ENCODE measurements at regions not wholly inside any gene's neighbourhood (a gene's known extent, or its start where the extent isn't known, plus 50 kb on each side); places are given as distances from the start of the nearest gene placed in this dataset.

DNA sequence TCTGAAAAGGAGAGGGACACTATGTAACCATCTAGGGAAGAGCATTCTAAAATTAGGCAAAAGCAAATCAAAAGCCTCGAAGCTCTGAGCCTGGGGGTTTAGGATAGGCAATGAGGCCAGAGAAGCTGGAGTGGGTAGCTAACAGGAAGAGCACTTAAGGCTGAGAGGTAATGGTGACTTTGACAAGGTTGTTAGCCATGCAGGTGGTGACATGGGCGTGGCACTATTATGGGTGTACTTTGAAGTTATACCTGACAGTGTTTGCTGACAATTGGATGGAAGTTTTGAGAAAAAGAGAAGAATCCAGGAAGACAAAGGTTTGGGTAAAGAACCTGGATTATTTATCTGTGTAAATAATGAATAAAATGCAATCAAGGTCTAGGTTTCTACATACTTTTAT is 383.0 kb upstream of the SEMA3C start:
- H3K4me3 ChIP-seq (replicated peaks in 1 of 2; ENCODE audit: low read depth in 2 of 2, low read length in 2 of 2): no peak overlapping the region
- TF ChIP-seq, protein P1, sequence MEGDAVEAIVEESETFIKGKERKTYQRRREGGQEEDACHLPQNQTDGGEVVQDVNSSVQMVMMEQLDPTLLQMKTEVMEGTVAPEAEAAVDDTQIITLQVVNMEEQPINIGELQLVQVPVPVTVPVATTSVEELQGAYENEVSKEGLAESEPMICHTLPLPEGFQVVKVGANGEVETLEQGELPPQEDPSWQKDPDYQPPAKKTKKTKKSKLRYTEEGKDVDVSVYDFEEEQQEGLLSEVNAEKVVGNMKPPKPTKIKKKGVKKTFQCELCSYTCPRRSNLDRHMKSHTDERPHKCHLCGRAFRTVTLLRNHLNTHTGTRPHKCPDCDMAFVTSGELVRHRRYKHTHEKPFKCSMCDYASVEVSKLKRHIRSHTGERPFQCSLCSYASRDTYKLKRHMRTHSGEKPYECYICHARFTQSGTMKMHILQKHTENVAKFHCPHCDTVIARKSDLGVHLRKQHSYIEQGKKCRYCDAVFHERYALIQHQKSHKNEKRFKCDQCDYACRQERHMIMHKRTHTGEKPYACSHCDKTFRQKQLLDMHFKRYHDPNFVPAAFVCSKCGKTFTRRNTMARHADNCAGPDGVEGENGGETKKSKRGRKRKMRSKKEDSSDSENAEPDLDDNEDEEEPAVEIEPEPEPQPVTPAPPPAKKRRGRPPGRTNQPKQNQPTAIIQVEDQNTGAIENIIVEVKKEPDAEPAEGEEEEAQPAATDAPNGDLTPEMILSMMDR (IDR thresholded peaks at IDR 0.05; ENCODE audit: low read depth, low read length): no peak
- no peak for DNase-seq (ENCODE audit: low read depth in 2 of 2)

DNA sequence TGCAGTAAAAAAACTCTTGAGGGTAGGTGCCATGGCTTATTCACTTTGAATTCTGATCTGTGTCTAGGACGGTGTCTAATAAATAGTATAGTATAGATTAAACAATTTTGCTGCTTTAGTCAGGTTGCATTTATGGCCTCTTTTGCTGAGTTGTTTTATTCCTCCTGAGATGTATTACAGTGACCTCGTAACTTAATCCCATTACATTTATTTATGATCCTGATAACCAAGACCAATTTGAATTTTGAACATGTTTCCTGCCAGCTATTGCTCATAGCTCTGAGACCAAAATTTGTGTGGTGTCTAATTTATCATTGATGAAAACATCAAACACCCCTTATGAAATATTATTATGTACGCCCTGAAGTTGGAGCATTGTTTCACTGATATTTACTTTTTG is 381.9 kb upstream of the SEMA3C start:
- H3K4me3 ChIP-seq (replicated peaks in 1 of 2; ENCODE audit: low read depth in 2 of 2, low read length in 2 of 2): no peak overlapping the region
- no peak for DNase-seq (ENCODE audit: low read depth in 2 of 2)
- TF ChIP-seq, protein P1 (IDR thresholded peaks at IDR 0.05; ENCODE audit: low read depth, low read length): no peak

DNA sequence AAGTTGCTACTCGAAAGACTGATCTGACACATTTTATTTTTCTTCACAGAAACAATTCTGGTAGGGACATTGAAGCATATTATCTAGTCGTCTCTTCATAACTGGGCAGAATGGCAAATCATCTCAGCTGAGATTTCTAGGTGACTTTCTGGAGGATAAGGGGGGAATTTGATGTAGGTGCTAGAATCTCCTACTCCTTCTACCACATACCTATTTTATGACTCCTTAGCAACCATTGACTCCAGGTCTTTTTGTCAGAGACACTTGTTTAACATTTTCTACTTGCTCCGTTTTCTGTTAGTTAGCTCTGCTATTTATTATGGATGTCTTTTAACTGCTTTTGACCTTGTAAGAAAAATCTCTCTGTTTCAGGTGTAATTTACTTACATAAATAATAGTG is 380.9 kb upstream of the SEMA3C start:
- H3K4me3 ChIP-seq (replicated peaks in 1 of 2; ENCODE audit: low read depth in 2 of 2, low read length in 2 of 2): no peak overlapping the region
- TF ChIP-seq, protein P1 (IDR thresholded peaks at IDR 0.05; ENCODE audit: low read depth, low read length): no peak
- DNase-seq (ENCODE audit: low read depth in 2 of 2): no peak

DNA sequence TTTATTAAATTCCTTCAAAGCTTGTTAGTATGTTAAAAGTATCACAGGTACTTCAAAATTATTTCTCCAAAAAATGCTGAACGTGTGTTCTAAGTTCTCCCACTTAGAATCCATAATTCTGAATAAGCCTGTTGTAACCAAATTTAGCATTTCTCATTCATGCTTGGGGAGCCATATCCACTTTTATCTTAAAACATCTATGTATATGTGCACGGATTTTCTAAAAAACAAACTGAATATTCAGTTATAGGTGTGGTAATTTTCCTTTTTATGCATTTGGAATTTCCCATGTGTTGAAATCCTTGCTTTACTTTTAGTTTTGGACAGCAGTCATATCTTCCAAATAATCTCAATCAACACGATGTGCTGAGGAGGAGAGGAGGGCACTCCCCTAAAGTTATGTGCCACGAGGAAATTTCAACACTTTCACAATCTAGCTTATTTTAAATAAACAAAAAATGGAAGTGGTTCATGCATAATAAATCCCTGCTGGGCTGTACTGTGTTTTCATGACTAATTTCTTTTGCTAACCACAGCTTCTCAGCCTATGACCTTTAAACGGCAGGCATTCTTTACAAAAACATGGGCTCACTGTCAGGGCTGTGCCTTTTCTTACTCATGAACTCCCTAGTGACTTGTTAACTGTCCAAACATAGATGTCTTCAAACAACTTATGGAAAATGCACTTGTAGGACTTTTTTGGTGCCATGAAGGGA is 380.3 kb upstream of the SEMA3C start:
- no peak overlapping the region for H3K4me3 ChIP-seq (replicated peaks in 1 of 2; ENCODE audit: low read depth in 2 of 2, low read length in 2 of 2)
- DNase-seq (ENCODE audit: low read depth in 2 of 2): peak; percentile 94 to 99
- TF ChIP-seq, protein P1 (IDR thresholded peaks at IDR 0.05; ENCODE audit: low read depth, low read length): no peak

DNA sequence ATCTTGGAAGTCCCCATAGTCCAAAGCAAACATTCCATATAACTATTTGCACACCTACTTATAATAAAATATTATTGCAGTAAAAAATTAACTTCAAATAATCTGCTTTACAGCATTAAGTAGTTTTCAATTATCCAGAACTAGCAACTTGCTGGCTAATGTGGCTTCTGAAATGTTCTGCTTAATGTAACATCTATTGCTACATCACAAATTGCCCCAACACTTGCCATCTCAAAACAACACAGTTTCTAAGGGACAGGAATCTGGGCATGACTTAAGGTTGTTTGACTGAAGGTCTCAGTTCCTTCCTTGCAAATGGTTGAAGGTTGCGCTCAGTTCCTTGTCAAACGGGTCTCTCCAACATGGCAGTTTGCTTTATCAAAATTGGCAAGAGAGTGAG is 378.5 kb upstream of the SEMA3C start:
- H3K4me3 ChIP-seq (replicated peaks in 1 of 2; ENCODE audit: low read depth in 2 of 2, low read length in 2 of 2): no peak overlapping the region
- DNase-seq (ENCODE audit: low read depth in 2 of 2): no peak
- TF ChIP-seq, protein P1 (IDR thresholded peaks at IDR 0.05; ENCODE audit: low read depth, low read length): no peak

DNA sequence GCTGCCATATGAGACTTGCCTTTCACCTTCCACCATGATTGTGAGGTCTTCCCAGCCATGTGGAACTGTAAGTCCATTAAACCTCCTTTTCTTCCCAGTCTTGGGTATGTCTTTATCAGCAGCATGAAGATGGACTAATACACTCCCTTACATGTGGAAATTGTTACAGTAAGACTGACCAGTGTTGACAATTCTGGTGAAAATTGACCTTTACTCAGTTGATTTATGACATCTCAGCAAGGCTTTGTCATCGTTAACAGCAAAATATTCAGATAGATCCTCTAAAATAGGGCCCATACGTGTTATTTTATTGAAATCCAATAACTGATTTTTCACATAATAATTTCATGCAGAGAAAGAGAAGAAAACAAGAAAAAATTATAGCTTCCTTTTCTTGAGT is 377.9 kb upstream of the SEMA3C start:
- TF ChIP-seq, protein P1 (IDR thresholded peaks at IDR 0.05; ENCODE audit: low read depth, low read length): no peak
- H3K4me3 ChIP-seq (replicated peaks in 1 of 2; ENCODE audit: low read depth in 2 of 2, low read length in 2 of 2): no peak overlapping the region
- DNase-seq (ENCODE audit: low read depth in 2 of 2): no peak

All from cardiac fibroblast (primary cell).